NCI-H526 (cell line): ENCODE measurements at regions not wholly inside any gene's neighbourhood (a gene's known extent, or its start where the extent isn't known, plus 50 kb on each side); places are given as distances from the start of the nearest gene placed in this dataset.

ENCODE experiments used
- DNase-seq, 2 experiments: peaks; one replicate each; lab custom pipeline; 2025; lab: John Stamatoyannopoulos, UW

- DNase-seq: no peak
These were observed 973.1 kb downstream of the TMEM182 start for GRCh38 chr2:103734911-103735310.

GRCh38 chr2:103738108-103738507 lies 976.3 kb downstream of the TMEM182 start:
- no peak for DNase-seq

- DNase-seq: no peak
These were observed 976.8 kb downstream of the TMEM182 start for GRCh38 chr2:103738606-103739005.

- DNase-seq: no peak
These were observed 977.4 kb downstream of the TMEM182 start for GRCh38 chr2:103739186-103739585.

- DNase-seq: no peak
These were observed 978.1 kb downstream of the TMEM182 start for GRCh38 chr2:103739921-103740320.

GRCh38 chr2:103740631-103741030 lies 978.8 kb downstream of the TMEM182 start:
- no peak for DNase-seq

GRCh38 chr2:103743195-103743594 lies 981.4 kb downstream of the TMEM182 start:
- DNase-seq: no peak

GRCh38 chr2:103754530-103754929 lies 992.7 kb downstream of the TMEM182 start:
- no peak for DNase-seq

GRCh38 chr2:103773884-103774283 lies 1012.1 kb downstream of the TMEM182 start:
- no peak for DNase-seq

- DNase-seq: no peak
These were observed 1018.4 kb downstream of the TMEM182 start for GRCh38 chr2:103780088-103780702.

GRCh38 chr2:103781313-103781712 lies 1019.5 kb downstream of the TMEM182 start:
- DNase-seq: no peak

- DNase-seq: no peak
These were observed 1022.4 kb downstream of the TMEM182 start for GRCh38 chr2:103784261-103784660.

- no peak for DNase-seq
These were observed 1023.6 kb downstream of the TMEM182 start for GRCh38 chr2:103785432-103785831.

- DNase-seq: no peak
These were observed 1024.1 kb downstream of the TMEM182 start for GRCh38 chr2:103785956-103786355.

GRCh38 chr2:103788389-103788788 lies 1026.6 kb downstream of the TMEM182 start:
- DNase-seq: no peak

GRCh38 chr2:103788951-103789350 lies 1027.1 kb downstream of the TMEM182 start:
- no peak for DNase-seq

- DNase-seq: no peak
These were observed 1027.7 kb downstream of the TMEM182 start for GRCh38 chr2:103789381-103790095.

- DNase-seq: no peak
These were observed 1030.2 kb downstream of the TMEM182 start for GRCh38 chr2:103792042-103792441.

GRCh38 chr2:103798291-103798690 lies 1036.5 kb downstream of the TMEM182 start:
- no peak for DNase-seq

- DNase-seq: no peak
These were observed 1042.2 kb downstream of the TMEM182 start for GRCh38 chr2:103804013-103804412.

- no peak for DNase-seq
These were observed 1043.9 kb downstream of the TMEM182 start for GRCh38 chr2:103805746-103806145.

- no peak for DNase-seq
These were observed 1045.1 kb upstream of the POU3F3 start for GRCh38 chr2:103808814-103809213.

- no peak for DNase-seq
These were observed 1044.5 kb upstream of the POU3F3 start for GRCh38 chr2:103809415-103809814.

GRCh38 chr2:103809941-103810441 lies 1043.9 kb upstream of the POU3F3 start:
- DNase-seq: no peak
